ENCODE measurements at regions not wholly inside any gene's neighbourhood (a gene's known extent, or its start where the extent isn't known, plus 50 kb on each side); places are given as distances from the start of the nearest gene placed in this dataset.
"Not testable (repeated sequence)": the region's sequence is repeated elsewhere in the genome, so short reads cannot be mapped to it uniquely, and the experiment has no call there.

DNA sequence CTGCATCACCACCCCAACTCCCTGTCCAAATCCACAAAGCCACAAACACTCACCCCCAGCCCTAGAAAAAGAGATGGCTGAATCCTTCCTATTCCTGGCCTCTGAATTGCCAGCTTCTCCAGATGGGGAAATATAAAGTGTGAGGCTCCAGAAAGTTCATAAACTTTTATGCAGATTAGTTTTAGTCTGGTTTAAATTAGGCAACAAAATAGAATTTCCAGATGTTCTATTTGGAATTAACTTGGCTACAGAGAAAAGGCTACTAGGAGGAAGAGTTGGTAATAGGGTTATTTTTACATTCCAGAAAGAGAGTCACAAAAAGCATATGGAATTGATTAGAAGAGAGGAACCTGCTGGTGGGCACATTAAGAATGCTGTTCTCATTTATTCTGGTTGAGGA, 56.0 kb downstream of the EN1 start:
- no peak for DNase-seq (ENCODE audit: low spot score)

DNA sequence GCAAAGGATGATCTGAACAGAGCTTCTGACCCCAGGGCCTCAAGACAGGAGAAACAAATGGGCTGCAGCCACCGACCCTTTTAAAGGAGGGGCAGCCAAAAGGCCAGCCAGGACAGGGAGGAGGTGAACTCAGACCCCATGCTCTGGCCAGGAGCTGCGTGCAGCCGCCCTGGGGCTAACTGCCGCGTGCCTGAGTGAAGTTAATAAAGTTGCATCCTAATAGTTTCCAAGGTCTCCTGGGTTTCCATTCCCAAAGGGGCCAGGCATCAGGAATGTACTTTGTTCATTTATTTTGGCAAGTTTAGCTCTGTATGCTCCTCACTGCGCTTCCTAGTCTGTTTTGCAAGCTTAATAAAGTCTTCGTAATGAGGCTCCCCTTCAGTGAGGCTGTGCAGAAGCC, 60.7 kb downstream of the EN1 start:
- DNase-seq (ENCODE audit: low spot score): no peak

GRCh38 chr2:118784860-118785259, 62.6 kb downstream of the EN1 start:
- no peak for DNase-seq (ENCODE audit: low spot score)

DNA sequence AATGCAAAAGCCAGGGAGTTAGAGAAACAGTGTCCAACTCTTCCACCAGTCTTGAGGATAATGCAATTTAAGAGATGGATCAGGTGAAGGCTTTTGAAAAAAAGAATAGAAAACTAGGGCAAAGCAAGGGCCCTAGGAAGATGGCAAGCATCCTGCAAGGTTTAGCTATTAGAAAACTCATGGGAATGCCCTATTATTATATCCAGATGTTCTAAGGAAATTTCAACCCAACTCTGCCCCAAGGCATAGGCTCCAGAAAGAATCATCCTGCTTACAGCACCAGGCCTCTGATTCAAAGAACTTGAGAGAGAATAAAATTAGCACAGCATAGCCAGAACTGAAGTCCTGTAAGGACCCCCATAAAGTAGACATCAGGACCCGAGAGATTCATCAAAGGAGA, 68.1 kb downstream of the EN1 start:
- DNase-seq (ENCODE audit: low spot score): no peak

DNA sequence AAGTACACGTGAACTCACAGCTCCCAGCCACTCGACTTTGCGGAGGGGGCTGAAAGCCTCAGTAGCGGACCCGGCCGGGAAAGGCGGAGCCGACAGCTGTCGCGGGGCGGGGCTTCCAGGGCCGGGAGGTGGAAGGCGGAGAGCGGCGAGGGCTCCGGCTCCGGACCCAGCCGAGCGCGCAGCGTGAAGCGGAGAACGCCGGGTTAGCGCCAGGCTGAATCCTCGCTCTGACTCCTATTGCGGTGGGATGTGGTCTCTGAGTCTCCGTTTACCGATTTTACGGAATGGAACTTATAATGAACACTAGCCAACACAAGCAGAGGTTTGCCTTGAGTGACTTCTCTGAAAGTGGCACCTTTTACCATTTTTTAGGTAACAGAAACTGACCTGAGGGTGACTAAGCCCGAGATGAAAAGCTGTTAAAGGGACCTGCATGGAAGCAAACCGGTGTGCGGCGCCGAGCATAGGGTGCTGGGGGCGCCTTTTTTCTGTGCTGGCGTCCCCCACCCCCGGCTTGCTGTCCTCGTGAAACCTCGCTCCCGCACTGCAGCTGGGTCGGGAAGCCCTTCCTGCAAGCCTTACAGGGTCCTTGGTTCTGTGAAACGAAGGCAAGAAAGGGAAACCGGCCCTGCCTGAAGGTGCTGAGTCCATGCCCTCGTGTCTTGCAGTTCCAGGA, 72.9 kb downstream of the EN1 start:
- peak; percentile 33 for DNase-seq (ENCODE audit: low spot score)

- no peak for DNase-seq (ENCODE audit: low spot score)
Measured at GRCh38 chr2:118773826-118774225, 73.6 kb downstream of the EN1 start.

GRCh38 chr2:118772487-118773200, 74.8 kb downstream of the EN1 start:
- no peak for DNase-seq (ENCODE audit: low spot score)

DNA sequence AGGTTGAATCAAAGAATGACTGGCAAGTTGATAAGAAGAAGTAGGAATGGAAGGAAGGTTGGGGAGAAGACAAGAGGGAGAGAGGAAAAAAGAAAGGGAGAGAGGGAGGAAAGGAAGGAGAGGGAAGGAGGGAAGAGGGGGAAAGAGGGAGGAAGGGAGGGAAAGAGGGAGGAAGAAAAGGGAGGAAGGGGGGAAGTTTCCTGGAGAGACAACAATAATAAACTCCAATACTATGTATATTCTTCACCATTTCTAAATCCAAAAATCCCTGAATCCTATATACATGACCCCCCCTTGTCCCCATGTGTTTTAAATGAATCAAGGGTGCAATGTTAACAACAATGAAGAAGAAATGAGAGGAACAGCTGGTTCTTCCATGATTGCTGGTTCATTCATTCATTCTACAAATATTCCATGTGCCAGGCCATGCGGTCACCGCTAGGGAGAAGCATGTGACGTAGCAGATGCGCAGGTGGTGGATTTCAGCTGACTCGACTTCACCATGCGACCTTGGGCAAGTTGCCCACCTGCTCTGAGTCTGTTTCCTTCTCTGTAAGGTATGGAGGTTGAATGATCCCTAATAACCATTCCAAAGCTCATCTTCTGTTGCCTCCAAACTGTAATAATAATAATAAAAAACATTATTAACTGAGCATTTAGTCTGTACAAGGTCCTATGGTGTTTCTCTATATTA, 77.6 kb downstream of the EN1 start:
- DNase-seq (ENCODE audit: low spot score): no peak

- no peak for DNase-seq (ENCODE audit: low spot score)
Measured at GRCh38 chr2:118766871-118767270, 80.6 kb downstream of the EN1 start.

GRCh38 chr2:118764855-118765254, 82.6 kb downstream of the EN1 start:
- no peak for DNase-seq (ENCODE audit: low spot score)

DNA sequence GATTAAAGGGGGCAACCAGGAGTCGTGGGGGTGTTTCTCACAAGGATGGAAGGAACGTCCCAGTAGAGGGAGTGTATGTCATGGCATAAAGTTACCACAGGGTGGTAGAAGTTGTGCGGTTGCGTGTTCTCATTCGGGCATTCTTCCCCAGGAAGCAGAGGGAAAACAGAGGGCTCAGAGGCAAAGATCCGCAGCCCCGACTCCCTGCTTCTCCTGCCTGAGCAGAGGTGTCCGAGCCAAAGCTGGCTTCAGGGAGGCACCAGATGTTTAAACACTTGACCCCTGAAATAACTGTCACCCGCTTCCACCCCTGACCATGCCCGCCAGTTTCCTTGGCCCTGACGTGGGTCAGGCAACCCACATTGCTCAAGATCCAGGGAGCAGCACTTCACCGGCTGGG, 83.7 kb downstream of the EN1 start:
- no peak for DNase-seq (ENCODE audit: low spot score)

- no peak for DNase-seq (ENCODE audit: low spot score)
Measured at GRCh38 chr2:118762290-118762689, 85.2 kb downstream of the EN1 start.

GRCh38 chr2:118761771-118762170, 85.7 kb downstream of the EN1 start:
- no peak for DNase-seq (ENCODE audit: low spot score)

GRCh38 chr2:118755901-118756300, 91.5 kb downstream of the EN1 start:
- DNase-seq (ENCODE audit: low spot score): no peak

GRCh38 chr2:118755384-118755783, 92.1 kb downstream of the EN1 start:
- no peak for DNase-seq (ENCODE audit: low spot score)

DNA sequence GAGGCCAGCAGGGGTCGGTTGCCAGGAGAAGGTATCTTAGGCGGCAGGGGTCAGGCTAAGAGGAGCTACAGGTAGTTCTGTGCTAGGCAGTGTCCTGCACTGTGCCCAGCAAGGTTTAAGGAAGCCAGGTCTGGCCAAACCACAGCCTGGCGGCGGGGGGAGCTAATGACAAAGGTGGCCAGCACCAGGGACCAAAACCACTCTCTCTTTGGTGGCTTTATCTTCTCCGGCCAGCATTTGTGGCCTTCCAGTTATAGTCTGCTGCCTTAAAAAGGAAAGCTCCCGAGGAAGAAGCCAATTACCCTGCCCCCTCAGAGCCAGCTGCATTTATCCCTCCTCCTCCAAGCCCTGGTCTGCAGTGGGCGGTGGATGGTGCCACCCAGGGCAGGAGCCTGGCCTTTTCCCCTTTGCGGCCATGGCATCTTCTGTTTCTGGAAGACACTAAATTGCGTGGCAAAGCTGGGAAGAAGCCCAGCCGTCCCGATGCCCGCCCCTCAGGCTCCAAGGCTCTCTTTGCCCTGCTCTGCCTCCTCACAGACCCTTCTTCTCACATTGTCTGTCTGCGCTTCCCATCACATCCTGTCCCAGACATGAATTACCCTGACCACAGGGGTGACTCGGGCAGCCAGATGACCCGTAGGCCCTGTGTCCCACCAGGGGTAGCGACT, 94.6 kb downstream of the EN1 start:
- no peak for DNase-seq (ENCODE audit: low spot score)

- no peak for DNase-seq (ENCODE audit: low spot score)
Measured at GRCh38 chr2:118750959-118751565, 96.4 kb downstream of the EN1 start.

- DNase-seq (ENCODE audit: low spot score): no peak
Measured at GRCh38 chr2:118748245-118748885, 99.1 kb downstream of the EN1 start.

DNA sequence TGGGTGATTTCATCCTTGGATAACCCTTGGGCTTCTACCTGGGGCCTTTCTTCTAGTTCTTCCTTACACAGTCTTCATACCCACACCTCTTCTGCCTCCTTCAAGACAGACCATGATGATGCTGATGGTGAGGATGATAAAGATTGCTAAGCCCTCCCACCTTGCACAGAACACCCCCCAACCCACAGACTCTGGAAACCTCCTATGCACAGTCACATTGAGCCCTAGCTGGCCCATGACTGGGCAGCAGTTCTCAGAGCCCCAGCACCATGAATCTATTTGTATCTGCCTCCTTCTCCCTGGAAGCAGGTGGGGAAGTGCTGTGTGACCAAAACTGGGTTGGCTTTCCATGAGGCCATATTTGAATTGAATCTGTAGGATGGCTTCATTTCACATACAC, 99.8 kb downstream of the EN1 start:
- DNase-seq (ENCODE audit: low spot score): no peak

GRCh38 chr2:118747066-118747465, 100.4 kb downstream of the EN1 start:
- DNase-seq (ENCODE audit: low spot score): no peak

DNA sequence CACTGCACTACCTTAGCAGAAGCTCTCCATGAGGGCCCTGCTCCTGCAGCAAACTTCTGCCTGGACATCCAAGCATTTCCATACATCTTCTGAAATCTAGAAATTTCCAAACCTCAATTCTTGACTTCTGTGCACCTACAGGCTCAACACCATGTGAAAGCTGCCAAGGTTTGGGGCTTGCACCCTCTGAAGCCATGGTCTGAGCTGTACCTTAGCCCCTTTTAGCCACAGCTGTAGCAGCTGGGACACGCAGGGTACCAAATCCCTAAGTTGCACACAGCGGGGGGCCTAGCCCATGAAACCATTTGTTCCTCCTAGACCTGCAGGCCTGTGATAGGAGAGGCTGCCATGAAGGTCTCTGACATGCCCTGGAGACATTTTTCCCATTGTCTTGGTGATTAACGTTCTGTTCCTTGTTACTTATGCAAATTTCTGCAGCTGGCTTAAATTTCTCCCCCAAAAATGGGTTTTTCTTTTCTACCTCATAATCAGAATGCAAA, 102.7 kb downstream of the EN1 start:
- DNase-seq (ENCODE audit: low spot score): not testable (repeated sequence)

Data from LoVo (cell line).